Transverse colon (tissue), 4 donors: ENCODE measurements at regions not wholly inside any gene's neighbourhood (a gene's known extent, or its start where the extent isn't known, plus 50 kb on each side); places are given as distances from the start of the nearest gene placed in this dataset.

Experiments
- EP300 ChIP-seq: sonication (generic); formaldehyde crosslinking; IDR thresholded peaks from one replicate; pipeline ENCODE4 v1.6.1; 2017; ENCODE audit warnings: antibody characterized with exemption, low read depth
- POLR2A ChIP-seq: fragments of 450-650 bp; IDR thresholded peaks from one replicate; pipeline ENCODE4 v1.6.1; 2016; ENCODE audit warnings: antibody characterized with exemption, mild to moderate bottlenecking, moderate library complexity
- POLR2AphosphoS5 ChIP-seq, 3 donors: sonication (generic); formaldehyde crosslinking; IDR thresholded peaks; one replicate each; pipeline ENCODE4 v1.6.1; 2016; ENCODE audit warnings: antibody characterized with exemption in 3 of 3
- TF ChIP-seq, protein P1 (sequence below), 5 experiments: fragments of 200-600 bp in 3 of 5; fragments of 450-650 bp in 2 of 5; sonication (generic) in 3 of 5; IDR thresholded peaks; 1 replicate in 2 of 5; 2 replicates in 3 of 5; pipeline ENCODE4 v1.5.1; 2016 to 2017; ENCODE audit warnings: antibody characterized with exemption in 5 of 5, inconsistent platforms in 3 of 5, mild to moderate bottlenecking in 2 of 5, moderate library complexity in 1 of 5

DNA sequence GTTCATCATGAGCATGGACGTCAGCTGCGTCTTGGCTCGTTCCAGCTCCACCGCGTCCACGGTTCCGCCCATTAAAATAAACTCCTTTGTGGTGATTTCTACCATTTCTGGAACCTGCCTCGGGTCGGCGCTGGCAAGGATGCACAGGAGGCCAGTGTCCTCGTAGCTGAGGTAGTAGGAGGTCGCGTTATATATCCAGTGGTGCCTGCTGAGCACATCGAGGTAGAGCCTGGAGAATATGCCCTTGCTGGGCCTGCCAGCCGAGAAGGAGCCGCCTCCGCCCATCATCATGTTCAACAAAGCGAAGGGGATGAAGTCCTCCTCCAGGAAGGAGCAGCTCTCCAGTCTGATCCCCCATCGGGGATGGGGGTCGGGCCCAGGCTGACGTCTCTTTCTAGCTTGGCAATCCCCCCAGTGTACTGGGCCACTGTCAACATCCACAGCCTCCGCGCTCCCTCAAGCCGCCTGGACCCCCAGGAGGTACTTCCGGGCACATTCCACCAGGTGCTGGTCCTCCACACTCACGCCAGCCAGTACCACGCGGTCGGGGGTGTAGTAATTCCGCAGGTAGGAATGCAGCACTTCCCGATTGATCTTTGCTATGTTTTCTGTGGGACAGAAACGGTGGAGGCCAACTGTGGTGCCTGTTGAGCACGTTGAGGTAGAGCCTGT, 120.9 kb upstream of the GRID2 start:
- TF ChIP-seq, protein P1, sequence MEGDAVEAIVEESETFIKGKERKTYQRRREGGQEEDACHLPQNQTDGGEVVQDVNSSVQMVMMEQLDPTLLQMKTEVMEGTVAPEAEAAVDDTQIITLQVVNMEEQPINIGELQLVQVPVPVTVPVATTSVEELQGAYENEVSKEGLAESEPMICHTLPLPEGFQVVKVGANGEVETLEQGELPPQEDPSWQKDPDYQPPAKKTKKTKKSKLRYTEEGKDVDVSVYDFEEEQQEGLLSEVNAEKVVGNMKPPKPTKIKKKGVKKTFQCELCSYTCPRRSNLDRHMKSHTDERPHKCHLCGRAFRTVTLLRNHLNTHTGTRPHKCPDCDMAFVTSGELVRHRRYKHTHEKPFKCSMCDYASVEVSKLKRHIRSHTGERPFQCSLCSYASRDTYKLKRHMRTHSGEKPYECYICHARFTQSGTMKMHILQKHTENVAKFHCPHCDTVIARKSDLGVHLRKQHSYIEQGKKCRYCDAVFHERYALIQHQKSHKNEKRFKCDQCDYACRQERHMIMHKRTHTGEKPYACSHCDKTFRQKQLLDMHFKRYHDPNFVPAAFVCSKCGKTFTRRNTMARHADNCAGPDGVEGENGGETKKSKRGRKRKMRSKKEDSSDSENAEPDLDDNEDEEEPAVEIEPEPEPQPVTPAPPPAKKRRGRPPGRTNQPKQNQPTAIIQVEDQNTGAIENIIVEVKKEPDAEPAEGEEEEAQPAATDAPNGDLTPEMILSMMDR (IDR thresholded peaks at IDR 0.05) = no peak
- TF ChIP-seq POLR2A (no peak), POLR2AphosphoS5 (IDR thresholded peaks at IDR 0.05) (no peak), EP300 (no peak)
